Putamen (tissue), 1 donor: ENCODE measurements at regions not wholly inside any gene's neighbourhood (a gene's known extent, or its start where the extent isn't known, plus 50 kb on each side); places are given as distances from the start of the nearest gene placed in this dataset.

Source experiments
- DNase-seq: peaks from one replicate; pipeline ENCODE4 v3.0.0-alpha.2; 2016; ENCODE audit warnings: low spot score

- no peak for DNase-seq
Measured at GRCh38 chr9:18393340-18394130, 80.4 kb upstream of the ADAMTSL1 start.

- DNase-seq: no peak
Measured at GRCh38 chr9:18394847-18395351, 79.1 kb upstream of the ADAMTSL1 start.

- DNase-seq: no peak
Measured at GRCh38 chr9:18396102-18396728, 77.7 kb upstream of the ADAMTSL1 start.

- no peak for DNase-seq
Measured at GRCh38 chr9:18397076-18397475, 76.9 kb upstream of the ADAMTSL1 start.

- DNase-seq: no peak
Measured at GRCh38 chr9:18398038-18398437, 75.9 kb upstream of the ADAMTSL1 start.

- no peak for DNase-seq
Measured at GRCh38 chr9:18404434-18405029, 69.4 kb upstream of the ADAMTSL1 start.

GRCh38 chr9:18405240-18405639 lies 68.7 kb upstream of the ADAMTSL1 start:
- no peak for DNase-seq

- no peak for DNase-seq
Measured at GRCh38 chr9:18410983-18411382, 63.0 kb upstream of the ADAMTSL1 start.

- no peak for DNase-seq
Measured at GRCh38 chr9:18421391-18421790, 52.6 kb upstream of the ADAMTSL1 start.

GRCh38 chr9:18422296-18423036 lies 51.5 kb upstream of the ADAMTSL1 start:
- no peak for DNase-seq

GRCh38 chr9:18423791-18424531 lies 50.0 kb upstream of the ADAMTSL1 start:
- no peak for DNase-seq
